ENCODE measurements at regions not wholly inside any gene's neighbourhood (a gene's known extent, or its start where the extent isn't known, plus 50 kb on each side); places are given as distances from the start of the nearest gene placed in this dataset.

- Mint-ChIP-seq H3K27me3 (no peaks in the 10 kb centered on the region), H3K9me3 (no peaks in the 10 kb centered on the region), H3K27ac (no peak overlapping the region), H3K4me3 (no peak overlapping the region), H3K4me1 (no peaks in the 10 kb centered on the region), H3K36me3 (no peaks in the 10 kb centered on the region)
- ATAC-seq (ENCODE audit: low read depth): no peak
- DNase-seq: no peak
- POLR2A ChIA-PET: no interaction called here
Measured at GRCh38 chr12:105985383-105985782, 153.4 kb downstream of the NUAK1 start.

DNA sequence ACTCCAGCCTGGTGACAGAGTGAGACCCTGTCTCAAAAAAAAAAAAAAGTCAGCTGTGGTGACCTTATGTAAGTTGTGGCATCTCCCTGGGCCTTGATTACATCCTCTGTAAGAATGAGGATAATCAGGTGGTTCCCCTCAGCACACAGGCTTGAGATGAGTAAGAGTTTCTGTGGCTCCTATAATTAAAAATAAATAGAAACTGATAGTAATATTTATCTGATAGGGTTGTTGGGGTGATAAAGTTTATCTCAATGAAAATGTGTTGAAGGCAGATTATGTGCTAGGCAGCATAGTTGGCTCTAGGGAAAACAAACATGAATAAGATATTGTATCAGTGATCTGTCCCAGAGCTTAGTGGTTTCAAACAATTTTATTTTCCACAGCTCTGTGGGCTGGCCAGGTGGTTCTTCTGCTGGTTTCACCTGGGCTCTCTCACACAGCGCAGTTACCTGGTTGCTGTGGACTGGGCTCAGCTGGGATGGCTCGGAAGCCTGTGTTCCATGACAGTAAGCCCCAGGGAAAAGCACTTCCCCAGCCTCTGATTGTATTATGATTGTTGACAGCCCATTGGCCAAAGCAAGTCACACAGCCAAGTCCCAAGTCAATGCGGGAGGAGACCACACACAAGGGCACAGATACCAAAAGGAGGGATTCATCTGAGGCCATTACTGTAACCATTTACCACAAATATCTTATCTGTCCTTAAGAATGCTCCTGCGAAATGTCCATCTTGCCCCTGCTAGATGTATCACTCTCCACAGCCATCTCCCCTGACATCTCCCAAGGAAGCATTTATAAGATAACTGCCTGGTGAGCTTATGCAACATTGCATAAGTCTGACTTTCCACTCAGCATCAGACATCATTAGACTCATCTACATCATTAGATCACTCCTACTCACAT is 151.7 kb downstream of the NUAK1 start:
- DNase-seq (no peak), ATAC-seq (ENCODE audit: low read depth) (no peak)
- POLR2A ChIA-PET: no interaction called here
- H3K9me3 Mint-ChIP-seq: no peaks in the 10 kb centered on the region
- H3K27me3 Mint-ChIP-seq: peaks cover 4% of the 10 kb centered on the region
- H3K4me1 Mint-ChIP-seq: no peaks in the 10 kb centered on the region
- no peak overlapping the region for H3K27ac Mint-ChIP-seq
- H3K4me3 Mint-ChIP-seq: no peak overlapping the region
- no peaks in the 10 kb centered on the region for H3K36me3 Mint-ChIP-seq

DNA sequence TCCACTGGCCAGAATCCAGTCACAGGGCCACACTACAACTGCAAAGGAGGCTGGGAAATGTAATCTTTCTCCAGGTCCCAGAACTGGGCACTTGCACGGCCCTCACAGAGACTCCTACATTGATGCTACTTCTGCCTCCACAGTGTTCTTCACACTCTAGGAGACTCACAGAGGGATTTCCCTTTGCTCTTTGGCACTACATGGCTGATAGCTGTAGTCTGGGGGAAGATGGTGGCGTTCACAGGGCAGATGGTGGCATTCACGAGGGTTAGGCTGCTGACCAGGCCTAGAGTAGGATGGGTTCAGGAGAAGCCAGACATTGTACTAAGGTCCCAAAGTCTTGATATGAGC is 151.1 kb downstream of the NUAK1 start:
- no peak overlapping the region for H3K27ac Mint-ChIP-seq

DNA sequence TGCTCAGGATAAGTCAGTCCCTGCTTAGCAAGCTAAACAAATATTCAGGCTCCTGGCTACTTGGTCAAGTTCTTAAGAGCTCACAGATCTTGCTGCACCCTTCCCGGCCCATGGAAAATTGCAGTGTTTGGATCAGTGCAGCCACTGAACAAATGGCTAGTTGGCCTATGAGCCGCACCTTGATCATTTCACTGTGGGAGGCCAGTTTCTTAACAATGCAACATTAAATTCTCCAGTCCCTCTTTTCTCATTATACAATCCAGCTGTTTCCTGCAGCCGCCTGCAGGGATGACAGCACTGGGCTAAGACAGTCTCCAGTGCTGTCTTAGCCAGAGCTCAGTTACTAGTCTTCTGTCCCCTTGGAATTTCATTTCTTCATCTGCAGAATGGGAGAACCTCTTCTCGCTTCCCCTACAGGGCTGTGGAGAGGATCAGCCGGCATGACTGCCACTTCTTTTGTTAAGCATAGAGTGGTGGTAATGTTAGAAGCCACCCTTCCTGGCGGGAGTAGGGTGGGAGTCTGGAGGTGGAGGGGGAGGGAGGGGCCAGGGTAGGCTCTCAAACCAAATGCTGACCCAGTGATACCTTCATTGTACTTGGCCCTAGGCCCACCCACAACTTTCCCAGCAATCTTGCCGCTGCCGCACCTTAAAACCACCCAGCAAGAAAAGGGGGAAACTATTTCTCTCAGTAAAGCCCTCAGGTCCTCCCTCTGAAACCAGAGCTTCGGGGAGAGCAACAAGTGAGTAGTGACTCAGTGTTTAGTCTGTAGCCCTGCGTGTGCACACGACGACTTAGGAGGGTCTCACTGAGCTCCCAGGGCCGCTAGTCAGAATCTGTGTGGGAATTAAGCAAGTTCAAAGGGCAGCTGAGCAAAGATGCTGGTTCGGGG is 145.7 kb downstream of the NUAK1 start:
- H3K9me3 Mint-ChIP-seq: no peaks in the 10 kb centered on the region

More for the DNA sequence above, 151.1 kb downstream of the NUAK1 start:
- POLR2A ChIA-PET: no interaction called here
- DNase-seq (no peak), ATAC-seq (ENCODE audit: low read depth) (no peak)
- Mint-ChIP-seq H3K36me3 (no peaks in the 10 kb centered on the region), H3K9me3 (no peaks in the 10 kb centered on the region), H3K27me3 (peaks cover 6% of the 10 kb centered on the region), H3K4me3 (no peak overlapping the region), H3K4me1 (no peaks in the 10 kb centered on the region)

DNA sequence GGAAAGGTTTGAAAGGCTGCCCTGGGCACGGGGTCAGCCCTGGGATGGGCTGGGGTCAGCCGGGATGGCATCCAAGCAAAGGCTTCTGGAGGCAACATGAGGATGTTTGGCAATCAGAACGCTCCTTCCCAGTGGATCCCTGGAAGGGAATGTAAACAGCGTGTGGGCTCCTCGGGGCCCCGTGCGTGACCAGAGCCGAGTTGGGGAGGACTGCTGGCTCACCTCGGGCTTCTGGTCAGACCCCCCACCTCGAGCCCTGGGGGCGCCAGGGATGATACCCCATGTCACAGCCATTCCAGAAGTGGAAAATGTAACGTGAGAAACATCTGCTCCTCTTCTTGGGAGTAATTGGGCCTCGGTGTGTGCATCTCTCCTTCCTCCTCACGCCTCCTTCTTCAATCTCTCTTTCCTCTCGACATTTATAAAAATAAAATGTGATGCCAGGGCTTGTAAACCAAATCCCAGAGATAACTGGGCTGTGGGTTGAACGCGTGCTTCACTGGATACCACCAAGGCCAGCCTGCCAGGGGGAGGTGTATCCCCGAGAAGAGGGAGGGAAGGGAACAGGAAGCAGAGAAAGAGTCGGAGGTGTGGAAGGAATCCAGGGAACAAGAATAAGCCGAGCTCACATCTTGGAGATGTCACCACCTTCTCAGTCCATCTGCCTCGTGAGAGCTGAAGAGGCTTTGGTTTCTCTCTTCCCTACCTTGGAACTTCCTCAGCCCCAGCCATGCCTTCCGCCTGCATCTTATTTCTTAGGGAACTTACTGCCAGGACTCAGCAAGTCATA is 144.8 kb downstream of the NUAK1 start:
- no peak for ATAC-seq (ENCODE audit: low read depth)
- H3K36me3 Mint-ChIP-seq: no peaks in the 10 kb centered on the region
- H3K4me1 Mint-ChIP-seq: no peaks in the 10 kb centered on the region
- POLR2A ChIA-PET: no interaction called here
- H3K27me3 Mint-ChIP-seq: peaks cover 6% of the 10 kb centered on the region
- no peak overlapping the region for H3K4me3 Mint-ChIP-seq
- H3K9me3 Mint-ChIP-seq: no peaks in the 10 kb centered on the region
- no peak for DNase-seq
- no peak overlapping the region for H3K27ac Mint-ChIP-seq

More for the DNA sequence above, 145.7 kb downstream of the NUAK1 start:
- H3K27me3 Mint-ChIP-seq: peaks cover 6% of the 10 kb centered on the region
- ATAC-seq (ENCODE audit: low read depth): no peak
- H3K4me1 Mint-ChIP-seq: no peaks in the 10 kb centered on the region
- DNase-seq: no peak
- POLR2A ChIA-PET: no interaction called here
- H3K27ac Mint-ChIP-seq: no peak overlapping the region
- no peaks in the 10 kb centered on the region for H3K36me3 Mint-ChIP-seq
- H3K4me3 Mint-ChIP-seq: no peak overlapping the region

GRCh38 chr12:105995961-105996431 is 142.8 kb downstream of the NUAK1 start:
- no peaks in the 10 kb centered on the region for H3K4me1 Mint-ChIP-seq
- H3K27ac Mint-ChIP-seq: no peak overlapping the region
- H3K9me3 Mint-ChIP-seq: no peaks in the 10 kb centered on the region
- POLR2A ChIA-PET: no interaction called here
- DNase-seq (no peak), ATAC-seq (ENCODE audit: low read depth) (no peak)
- no peak overlapping the region for H3K4me3 Mint-ChIP-seq
- no peaks in the 10 kb centered on the region for H3K36me3 Mint-ChIP-seq
- peaks cover 6% of the 10 kb centered on the region for H3K27me3 Mint-ChIP-seq

DNA sequence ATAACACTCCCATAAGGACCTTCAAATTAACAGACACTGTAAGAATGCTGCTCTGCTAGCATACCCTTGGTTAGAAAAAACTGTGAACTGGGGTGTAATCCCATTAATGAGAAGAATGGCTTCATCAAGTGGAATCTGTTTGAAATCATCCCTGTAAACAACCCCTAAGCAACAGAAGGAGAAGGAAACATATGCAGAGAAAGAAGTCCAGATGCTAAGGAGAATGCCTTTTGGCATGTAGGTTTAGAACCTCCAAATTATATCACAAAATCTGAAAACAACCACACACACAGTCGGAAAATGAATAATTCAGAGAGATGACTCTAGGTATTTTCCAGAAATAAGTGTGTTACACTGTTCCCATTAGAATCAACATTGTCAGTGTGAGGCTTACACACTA is 140.2 kb downstream of the NUAK1 start:
- H3K27ac Mint-ChIP-seq: no peak overlapping the region
- no peak for DNase-seq
- no peak for ATAC-seq (ENCODE audit: low read depth)
- H3K9me3 Mint-ChIP-seq: no peaks in the 10 kb centered on the region
- H3K36me3 Mint-ChIP-seq: no peaks in the 10 kb centered on the region
- POLR2A ChIA-PET: no interaction called here
- H3K4me1 Mint-ChIP-seq: no peaks in the 10 kb centered on the region
- H3K4me3 Mint-ChIP-seq: no peak overlapping the region
- peaks cover 1% of the 10 kb centered on the region for H3K27me3 Mint-ChIP-seq

- Mint-ChIP-seq H3K9me3 (no peaks in the 10 kb centered on the region), H3K27ac (no peak overlapping the region)
- ATAC-seq (ENCODE audit: low read depth): no peak
Measured at GRCh38 chr12:106000382-106001104, 138.2 kb downstream of the NUAK1 start.

GRCh38 chr12:106001105-106001836 is 137.5 kb downstream of the NUAK1 start:
- Mint-ChIP-seq H3K27ac (no peak overlapping the region), H3K4me1 (no peaks in the 10 kb centered on the region), H3K4me3 (no peak overlapping the region), H3K9me3 (no peaks in the 10 kb centered on the region), H3K36me3 (no peaks in the 10 kb centered on the region), H3K27me3 (peaks cover 4% of the 10 kb centered on the region)
- POLR2A ChIA-PET: no interaction called here
- ATAC-seq (ENCODE audit: low read depth) (no peak), DNase-seq (no peak)

More at GRCh38 chr12:106000382-106001104, 138.2 kb downstream of the NUAK1 start:
- POLR2A ChIA-PET: no interaction called here
- no peaks in the 10 kb centered on the region for H3K36me3 Mint-ChIP-seq
- DNase-seq: no peak
- H3K4me3 Mint-ChIP-seq: no peak overlapping the region
- peaks cover 4% of the 10 kb centered on the region for H3K27me3 Mint-ChIP-seq
- no peaks in the 10 kb centered on the region for H3K4me1 Mint-ChIP-seq

GRCh38 chr12:106001837-106002218 is 136.9 kb downstream of the NUAK1 start:
- Mint-ChIP-seq H3K27me3 (peaks cover 4% of the 10 kb centered on the region), H3K9me3 (no peaks in the 10 kb centered on the region), H3K27ac (no peak overlapping the region), H3K36me3 (no peaks in the 10 kb centered on the region), H3K4me3 (no peak overlapping the region), H3K4me1 (no peaks in the 10 kb centered on the region)
- DNase-seq (no peak), ATAC-seq (ENCODE audit: low read depth) (no peak)
- POLR2A ChIA-PET: no interaction called here

GRCh38 chr12:106003297-106003696 is 135.5 kb downstream of the NUAK1 start:
- H3K27me3 Mint-ChIP-seq: peaks cover 4% of the 10 kb centered on the region
- H3K4me1 Mint-ChIP-seq: no peaks in the 10 kb centered on the region
- no peaks in the 10 kb centered on the region for H3K36me3 Mint-ChIP-seq
- H3K9me3 Mint-ChIP-seq: no peaks in the 10 kb centered on the region
- DNase-seq: no peak
- no peak overlapping the region for H3K27ac Mint-ChIP-seq
- POLR2A ChIA-PET: no interaction called here
- H3K4me3 Mint-ChIP-seq: no peak overlapping the region
- no peak for ATAC-seq (ENCODE audit: low read depth)

- no peak overlapping the region for H3K27ac Mint-ChIP-seq
- no peaks in the 10 kb centered on the region for H3K9me3 Mint-ChIP-seq
- DNase-seq: no peak
- no peak overlapping the region for H3K4me3 Mint-ChIP-seq
- peaks cover 4% of the 10 kb centered on the region for H3K27me3 Mint-ChIP-seq
- no peaks in the 10 kb centered on the region for H3K4me1 Mint-ChIP-seq
- ATAC-seq (ENCODE audit: low read depth): no peak
- POLR2A ChIA-PET: no interaction called here
- H3K36me3 Mint-ChIP-seq: no peaks in the 10 kb centered on the region
Measured at GRCh38 chr12:106004289-106004688, 134.5 kb downstream of the NUAK1 start.
